ENCODE measurements at regions not wholly inside any gene's neighbourhood (a gene's known extent, or its start where the extent isn't known, plus 50 kb on each side); places are given as distances from the start of the nearest gene placed in this dataset.

DNA sequence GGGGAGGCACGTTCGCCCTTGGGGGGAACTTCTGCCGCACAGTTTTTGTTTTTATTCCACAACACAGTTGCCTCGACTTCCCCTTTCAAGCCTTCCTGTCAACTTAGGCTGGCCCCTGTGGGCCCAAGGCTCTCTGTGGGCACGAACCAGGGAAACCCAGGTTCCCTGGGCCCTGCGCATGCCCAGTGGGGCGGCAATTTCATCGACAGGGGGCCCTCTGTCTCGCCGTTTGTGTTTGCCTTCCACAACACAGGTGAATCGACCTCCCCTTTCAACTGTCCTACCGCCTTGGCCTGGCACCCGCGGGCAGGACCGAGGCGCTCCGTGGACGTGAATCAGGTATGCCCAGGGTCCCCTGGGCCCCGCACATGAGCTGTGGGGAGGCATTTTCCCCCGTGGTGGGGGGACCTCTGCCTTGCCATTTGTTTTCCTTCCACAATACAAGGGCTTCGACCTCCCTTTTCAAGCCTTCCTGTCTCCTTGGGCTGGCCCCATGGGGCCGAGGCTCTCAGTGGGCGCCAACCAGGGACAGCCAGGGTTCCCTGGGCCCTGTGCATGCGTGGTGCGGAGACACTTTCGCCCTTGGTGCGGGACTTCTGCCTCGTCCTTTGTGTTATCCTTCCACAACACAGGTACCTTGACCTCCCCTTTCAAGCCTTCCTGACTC, 354.0 kb downstream of the ALG10 start:
- Histone ChIP-seq H3K4me3 (replicated peaks in 1 of 4; ENCODE audit: control extremely low read depth in 1 of 4, insufficient read depth in 1 of 4, low read depth in 3 of 4, low read length in 4 of 4) (no peak overlapping the region), H3K9ac (ENCODE audit: insufficient read depth, low read length) (no peak overlapping the region), H3K9me3 (ENCODE audit: control insufficient read depth, insufficient read depth, low read depth, low read length) (no peaks in the 10 kb centered on the region), H3K79me2 (ENCODE audit: control insufficient read depth, insufficient read depth, low read length) (no peaks in the 10 kb centered on the region), H3K27me3 (ENCODE audit: control insufficient read depth, insufficient read depth, low read length) (no peaks in the 10 kb centered on the region), H3K36me3 (ENCODE audit: control insufficient read depth, insufficient read depth, low read length) (no peaks in the 10 kb centered on the region), H3K4me2 (ENCODE audit: extremely low read depth, insufficient read depth, low read length) (no peak overlapping the region), H3K27ac (ENCODE audit: insufficient read depth, low read length) (no peak overlapping the region), H4K20me1 (ENCODE audit: control insufficient read depth, extremely low read depth, insufficient read depth, low read length) (no peaks in the 10 kb centered on the region), H3K4me1 (ENCODE audit: control insufficient read depth, extremely low read depth, insufficient read depth, low read length) (no peaks in the 10 kb centered on the region), H2AFZ (ENCODE audit: low read length) (no peak overlapping the region)
- DNase-seq (ENCODE audit: low read depth in 2 of 2): no peak
- TF ChIP-seq CTCF (conservative IDR thresholded peaks at IDR 0.05 in 1 of 2, IDR thresholded peaks at IDR 0.05 in 1 of 2; ENCODE audit: low read depth in 1 of 2, low read length in 2 of 2) (no peak), EZH2 (IDR thresholded peaks at IDR 0.05; ENCODE audit: low read length, missing control alignments) (no peak)

GRCh38 chr12:34377243-34378035, 355.1 kb downstream of the ALG10 start:
- Histone ChIP-seq H3K36me3 (ENCODE audit: control insufficient read depth, insufficient read depth, low read length) (no peaks in the 10 kb centered on the region), H3K4me1 (ENCODE audit: control insufficient read depth, extremely low read depth, insufficient read depth, low read length) (no peaks in the 10 kb centered on the region), H2AFZ (ENCODE audit: low read length) (no peak overlapping the region), H3K27me3 (ENCODE audit: control insufficient read depth, insufficient read depth, low read length) (no peaks in the 10 kb centered on the region), H3K27ac (ENCODE audit: insufficient read depth, low read length) (no peak overlapping the region), H3K79me2 (ENCODE audit: control insufficient read depth, insufficient read depth, low read length) (no peaks in the 10 kb centered on the region), H3K9ac (ENCODE audit: insufficient read depth, low read length) (no peak overlapping the region), H3K4me2 (ENCODE audit: extremely low read depth, insufficient read depth, low read length) (no peak overlapping the region), H3K4me3 (replicated peaks in 1 of 4; ENCODE audit: control extremely low read depth in 1 of 4, insufficient read depth in 1 of 4, low read depth in 3 of 4, low read length in 4 of 4) (no peak overlapping the region), H4K20me1 (ENCODE audit: control insufficient read depth, extremely low read depth, insufficient read depth, low read length) (no peaks in the 10 kb centered on the region), H3K9me3 (ENCODE audit: control insufficient read depth, insufficient read depth, low read depth, low read length) (no peaks in the 10 kb centered on the region)
- TF ChIP-seq CTCF (conservative IDR thresholded peaks at IDR 0.05 in 1 of 2, IDR thresholded peaks at IDR 0.05 in 1 of 2; ENCODE audit: low read depth in 1 of 2, low read length in 2 of 2) (no peak), EZH2 (IDR thresholded peaks at IDR 0.05; ENCODE audit: low read length, missing control alignments) (no peak)
- DNase-seq (ENCODE audit: low read depth in 2 of 2): no peak

DNA sequence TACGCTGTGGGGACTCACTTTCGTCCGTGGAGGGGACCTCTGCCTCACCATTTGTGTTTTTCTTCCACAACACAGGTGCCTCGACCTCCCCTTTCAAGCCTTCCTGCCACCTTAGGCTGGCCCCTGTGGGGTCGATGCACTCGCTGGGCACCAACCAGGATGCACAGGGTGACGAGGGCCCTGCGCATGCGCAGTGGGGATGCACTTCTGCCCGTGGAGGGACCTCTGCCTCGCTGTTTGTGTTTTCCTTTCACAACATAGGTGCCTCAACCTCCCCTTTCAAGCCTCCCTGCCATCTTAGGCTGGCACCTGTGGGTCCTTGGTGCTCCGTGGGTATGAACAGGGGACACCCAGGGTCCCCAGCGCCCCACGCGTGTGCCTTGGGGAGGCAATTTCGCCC, 356.8 kb downstream of the ALG10 start:
- Histone ChIP-seq H3K79me2 (ENCODE audit: control insufficient read depth, insufficient read depth, low read length) (no peaks in the 10 kb centered on the region), H3K4me2 (ENCODE audit: extremely low read depth, insufficient read depth, low read length) (no peak overlapping the region), H3K27ac (ENCODE audit: insufficient read depth, low read length) (no peak overlapping the region), H3K9me3 (ENCODE audit: control insufficient read depth, insufficient read depth, low read depth, low read length) (no peaks in the 10 kb centered on the region), H3K4me3 (replicated peaks in 1 of 4; ENCODE audit: control extremely low read depth in 1 of 4, insufficient read depth in 1 of 4, low read depth in 3 of 4, low read length in 4 of 4) (no peak overlapping the region), H3K4me1 (ENCODE audit: control insufficient read depth, extremely low read depth, insufficient read depth, low read length) (no peaks in the 10 kb centered on the region), H3K9ac (ENCODE audit: insufficient read depth, low read length) (no peak overlapping the region), H3K27me3 (ENCODE audit: control insufficient read depth, insufficient read depth, low read length) (no peaks in the 10 kb centered on the region), H2AFZ (ENCODE audit: low read length) (no peak overlapping the region), H3K36me3 (ENCODE audit: control insufficient read depth, insufficient read depth, low read length) (no peaks in the 10 kb centered on the region), H4K20me1 (ENCODE audit: control insufficient read depth, extremely low read depth, insufficient read depth, low read length) (no peaks in the 10 kb centered on the region)
- TF ChIP-seq CTCF (conservative IDR thresholded peaks at IDR 0.05 in 1 of 2, IDR thresholded peaks at IDR 0.05 in 1 of 2; ENCODE audit: low read depth in 1 of 2, low read length in 2 of 2): no peak
- TF ChIP-seq EZH2 (IDR thresholded peaks at IDR 0.05; ENCODE audit: low read length, missing control alignments): no peak
- DNase-seq (ENCODE audit: low read depth in 2 of 2): no peak

All from fibroblast of lung (primary cell).